NCI-H1694 treated with DMSO at 0.1 percent for 48 hours (cell line): ENCODE measurements at regions not wholly inside any gene's neighbourhood (a gene's known extent, or its start where the extent isn't known, plus 50 kb on each side); places are given as distances from the start of the nearest gene placed in this dataset.
A peak's percentile ranks its signal among the peaks of the same experiment; 100 is the strongest.
"Not testable (repeated sequence)": the region's sequence is repeated elsewhere in the genome, so short reads cannot be mapped to it uniquely, and the experiment has no call there.

Experiments
- DNase-seq: peaks from one replicate; lab custom pipeline; 2025; lab: John Stamatoyannopoulos, UW

DNA sequence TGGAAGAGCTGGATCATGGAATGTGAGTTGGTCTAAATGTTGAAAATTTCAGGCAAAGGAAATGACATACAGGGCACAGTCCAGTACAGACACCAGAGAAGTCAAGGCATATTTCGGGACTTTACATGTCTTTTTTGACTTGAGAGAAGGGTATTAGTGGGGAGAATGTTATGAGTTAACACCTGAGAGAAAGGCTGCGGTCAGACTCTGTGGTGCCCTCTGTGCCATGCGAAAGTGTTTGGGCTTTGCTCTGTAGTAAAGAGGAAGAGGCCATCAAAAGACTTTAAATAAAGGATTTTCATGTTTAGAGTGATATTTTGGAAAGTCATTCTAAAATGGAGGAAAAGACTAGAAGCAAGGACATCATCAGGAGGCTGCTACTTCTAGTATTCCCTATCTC is 607.4 kb downstream of the CCSER2 start:
- DNase-seq: no peak

DNA sequence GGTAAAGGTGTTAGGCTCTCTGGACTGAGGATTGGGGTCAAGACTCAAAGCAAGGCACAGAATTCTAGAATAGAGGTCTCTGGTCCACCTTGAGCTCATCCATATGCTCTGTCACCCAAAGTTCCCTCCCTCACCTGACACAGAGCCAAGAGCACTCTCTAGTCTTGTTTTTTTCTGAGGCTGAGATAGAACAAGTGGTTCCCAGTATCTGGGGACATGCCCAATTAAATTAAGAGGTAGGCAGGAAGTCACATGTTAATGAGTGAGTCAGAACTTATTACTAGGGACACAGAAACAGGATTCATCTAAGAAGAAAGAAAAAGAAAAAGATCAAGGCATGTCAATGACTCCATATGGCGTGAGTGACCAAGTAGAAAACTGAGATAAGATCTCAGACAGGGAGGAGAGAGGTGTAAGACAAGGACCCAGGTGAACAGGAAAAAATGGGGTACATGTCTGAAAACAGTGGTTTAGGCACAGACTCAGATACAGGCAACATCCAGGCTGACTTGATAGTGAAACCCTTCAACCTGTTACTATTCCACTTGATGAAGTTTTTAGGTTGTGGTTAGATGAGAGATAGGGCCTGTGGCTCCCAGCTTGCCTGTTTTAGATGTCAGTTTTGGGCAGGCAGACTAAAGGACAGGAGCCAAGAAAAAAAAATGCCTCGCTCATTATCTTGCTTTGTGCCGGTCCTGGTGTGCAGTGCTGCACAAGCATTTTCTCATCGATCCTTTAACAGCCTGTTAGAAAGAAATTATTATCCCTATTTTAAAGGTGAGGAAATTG is 609.9 kb downstream of the CCSER2 start:
- no peak for DNase-seq

DNA sequence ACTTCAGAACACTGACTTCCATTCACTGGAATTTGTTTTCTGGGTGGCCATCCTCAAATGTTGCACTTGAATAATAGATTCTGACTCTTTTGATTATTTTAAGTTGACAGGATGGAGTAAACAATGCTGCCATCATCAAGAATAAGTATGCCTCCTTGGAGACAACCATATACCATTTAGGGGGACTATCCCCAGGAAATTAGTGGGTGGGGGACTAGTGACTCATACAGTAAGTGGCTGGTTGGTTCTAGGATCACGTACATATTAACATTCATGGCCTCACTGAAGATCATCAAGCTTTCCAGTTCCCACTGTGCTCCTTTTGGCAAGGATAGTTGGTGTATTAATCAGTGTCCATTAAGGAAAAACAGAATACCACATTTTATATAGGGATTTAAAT is 615.2 kb downstream of the CCSER2 start:
- no peak for DNase-seq

DNA sequence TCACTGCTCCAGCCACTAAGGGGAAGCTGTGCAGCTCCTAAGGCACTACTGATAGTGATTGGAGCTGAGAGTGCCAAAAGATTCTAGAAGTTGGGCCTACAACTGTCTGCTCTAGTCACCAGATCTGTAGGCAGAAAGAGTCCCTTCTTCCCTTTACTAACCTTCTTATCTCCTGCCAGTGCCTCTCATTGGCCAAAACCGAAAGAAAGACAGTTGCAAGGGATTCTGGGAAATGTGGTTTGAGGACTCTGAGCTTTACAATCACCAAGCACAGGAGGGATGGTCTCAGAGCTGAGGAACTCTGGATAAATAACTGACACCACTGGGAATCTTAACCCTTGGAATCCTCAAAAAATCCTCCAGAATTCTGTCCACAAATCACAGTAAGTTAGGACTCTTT is 615.8 kb downstream of the CCSER2 start:
- DNase-seq: no peak

DNA sequence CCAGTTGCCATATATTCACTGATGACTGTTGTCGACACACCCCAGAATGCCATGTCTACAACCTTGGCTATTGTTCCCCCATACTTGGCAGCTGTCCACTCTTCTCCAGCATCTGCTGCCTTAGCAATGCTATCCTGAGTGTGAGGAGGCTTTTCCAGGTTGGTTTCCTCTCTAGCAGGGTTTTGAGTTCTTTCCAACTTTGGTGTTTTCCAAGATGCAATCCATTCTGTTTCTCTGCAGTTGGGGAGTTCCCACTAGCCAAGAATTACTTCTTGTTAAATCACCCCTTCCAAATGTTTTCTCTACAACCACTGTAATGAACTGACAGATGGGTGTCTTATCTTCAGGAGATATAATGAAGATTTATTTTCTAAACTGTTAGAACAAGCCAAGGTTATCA is 617.4 kb downstream of the CCSER2 start:
- DNase-seq: peak; percentile 48

- DNase-seq: peak; percentile 59
These were observed 618.5 kb downstream of the CCSER2 start for GRCh38 chr10:84946904-84947303.

GRCh38 chr10:84948644-84949043 is 620.3 kb downstream of the CCSER2 start:
- no peak for DNase-seq

- no peak for DNase-seq
These were observed 623.2 kb downstream of the CCSER2 start for GRCh38 chr10:84951616-84952015.

- DNase-seq: no peak
These were observed 629.0 kb downstream of the CCSER2 start for GRCh38 chr10:84957427-84957826.

- no peak for DNase-seq
These were observed 637.1 kb downstream of the CCSER2 start for GRCh38 chr10:84965468-84965867.

GRCh38 chr10:84966708-84967441 is 638.5 kb downstream of the CCSER2 start:
- DNase-seq: no peak

- DNase-seq: not testable (repeated sequence)
These were observed 640.9 kb downstream of the CCSER2 start for GRCh38 chr10:84969297-84969696.

- DNase-seq: no peak
These were observed 658.6 kb downstream of the CCSER2 start for GRCh38 chr10:84987039-84987438.

GRCh38 chr10:84988011-84988410 is 659.6 kb downstream of the CCSER2 start:
- DNase-seq: no peak

DNA sequence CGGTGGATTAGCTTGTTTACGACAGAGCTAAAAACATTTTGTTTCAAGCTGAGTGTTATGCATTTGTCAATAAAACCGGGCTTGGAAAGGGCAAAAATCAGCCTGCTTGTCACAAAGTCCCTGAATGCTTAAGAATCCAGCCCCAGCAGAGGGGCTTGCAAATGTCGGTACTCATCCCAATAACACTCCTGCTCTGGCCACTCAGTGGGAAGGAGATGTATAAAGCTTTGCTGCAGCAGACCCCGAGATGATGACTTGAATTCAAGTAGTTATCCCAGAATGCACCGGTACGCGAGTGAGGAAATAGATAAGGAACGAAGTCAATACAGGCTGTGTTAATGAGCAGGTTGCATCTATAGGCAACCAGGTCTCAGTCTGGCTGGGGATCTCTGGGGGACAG is 662.3 kb downstream of the CCSER2 start:
- DNase-seq: no peak

DNA sequence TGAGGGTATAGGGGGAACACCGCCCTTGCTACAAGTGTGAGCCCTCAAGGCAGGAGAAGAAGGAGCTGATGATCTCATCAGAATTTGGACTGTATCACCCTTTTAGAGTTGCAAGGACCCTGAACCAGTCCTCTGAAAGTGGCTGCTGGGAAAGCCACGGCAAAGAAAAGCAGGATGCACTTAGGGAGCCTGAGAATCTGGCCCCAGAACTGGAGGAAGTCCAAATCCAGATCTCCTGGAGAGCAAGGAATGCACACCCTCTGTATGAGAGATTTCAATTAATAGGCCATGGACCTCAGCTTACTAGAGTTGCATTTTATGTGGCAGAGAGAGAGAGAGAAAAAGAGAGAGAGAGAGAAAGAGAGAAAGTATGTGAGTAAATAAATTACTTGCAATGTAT is 662.9 kb downstream of the CCSER2 start:
- no peak for DNase-seq

GRCh38 chr10:84993251-84994035 is 665.1 kb downstream of the CCSER2 start:
- DNase-seq: no peak

- DNase-seq: no peak
These were observed 666.3 kb downstream of the CCSER2 start for GRCh38 chr10:84994722-84995121.

DNA sequence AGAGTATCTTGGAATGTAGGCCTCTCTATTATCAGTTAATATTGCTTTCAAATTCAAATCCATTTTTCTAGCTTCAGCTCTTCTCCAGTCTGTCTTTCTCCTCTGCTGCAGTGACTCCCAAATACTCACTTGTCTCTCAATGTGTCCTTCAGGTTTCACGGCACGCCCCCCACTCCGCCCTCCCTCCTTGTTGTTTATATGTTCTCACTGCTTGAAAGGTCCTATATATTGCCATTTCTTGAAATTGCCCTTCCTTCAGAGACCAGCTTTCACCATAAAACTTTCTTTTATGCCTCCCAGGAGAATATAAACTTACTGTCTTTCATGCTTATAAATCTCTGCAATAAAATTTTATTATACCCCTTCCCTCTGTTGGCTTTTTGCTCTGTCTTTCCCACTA is 668.2 kb downstream of the CCSER2 start:
- DNase-seq: no peak

GRCh38 chr10:84997870-84998269 is 669.5 kb downstream of the CCSER2 start:
- DNase-seq: no peak

DNA sequence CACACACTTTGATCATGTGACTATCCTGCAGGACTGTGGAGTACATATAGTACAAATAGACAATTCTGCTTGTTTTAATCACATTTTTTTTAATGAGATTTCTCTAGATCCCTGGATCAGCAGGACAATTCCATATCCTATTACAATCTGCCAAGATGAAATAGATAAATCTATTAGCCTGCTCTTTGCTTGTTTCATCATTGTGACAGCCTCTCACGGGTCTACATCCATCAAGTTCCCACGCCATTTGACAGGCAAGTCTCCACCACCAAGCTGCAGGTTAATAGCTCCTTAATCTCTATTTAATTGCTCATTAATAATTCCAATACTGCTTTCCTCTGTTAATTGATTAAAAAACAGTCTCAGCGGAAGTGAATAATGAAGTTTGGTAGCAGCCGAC is 671.5 kb downstream of the CCSER2 start:
- no peak for DNase-seq

- DNase-seq: no peak
These were observed 674.7 kb downstream of the CCSER2 start for GRCh38 chr10:85003083-85003482.
